Mesenchymal stem cell (in vitro differentiated cells and primary cell): ENCODE measurements at regions not wholly inside any gene's neighbourhood (a gene's known extent, or its start where the extent isn't known, plus 50 kb on each side); places are given as distances from the start of the nearest gene placed in this dataset.

Experiments
- DNase-seq: peaks from one replicate; pipeline ENCODE4 v3.0.0-alpha.2; 2013
- H2AFZ ChIP-seq: one replicate; pipeline ENCODE4 v1.6.1; 2013; ENCODE audit warnings: low read depth, mild to moderate bottlenecking, control low read depth, inconsistent platforms, low read length, moderate library complexity
- H2AK5ac ChIP-seq: 2 replicates; pipeline ENCODE4 v1.6.1; 2013; ENCODE audit warnings: low read length, moderate library complexity, mild to moderate bottlenecking, inconsistent platforms; ENCODE audit not compliant: severe bottlenecking
- H2BK120ac ChIP-seq: one replicate; pipeline ENCODE4 v1.6.1; 2013; ENCODE audit warnings: low read depth, mild to moderate bottlenecking, inconsistent platforms, low read length, moderate library complexity
- H2BK12ac ChIP-seq, 2 experiments: one replicate each; pipeline ENCODE4 v1.6.1; 2013; ENCODE audit warnings: inconsistent platforms in 2 of 2, low read length in 2 of 2, mild to moderate bottlenecking in 2 of 2, moderate library complexity in 2 of 2, control low read depth in 1 of 2
- H2BK15ac ChIP-seq: one replicate; pipeline ENCODE4 v1.6.1; 2013; ENCODE audit warnings: mild to moderate bottlenecking, low read depth, inconsistent platforms; ENCODE audit not compliant: poor library complexity, severe bottlenecking
- H2BK5ac ChIP-seq: 2 replicates; pipeline ENCODE4 v1.6.1; 2013; ENCODE audit warnings: low read depth, mild to moderate bottlenecking, low read length, control low read depth, inconsistent platforms; ENCODE audit not compliant: poor library complexity, severe bottlenecking
- H3K14ac ChIP-seq, 2 experiments: one replicate each; pipeline ENCODE4 v1.6.1; 2013; ENCODE audit warnings: inconsistent platforms in 2 of 2, low read length in 2 of 2, control low read depth in 1 of 2, mild to moderate bottlenecking in 1 of 2, moderate library complexity in 1 of 2
- H3K18ac ChIP-seq, 2 experiments: one replicate each; pipeline ENCODE4 v1.6.1; 2013; ENCODE audit warnings: inconsistent platforms in 2 of 2, low read length in 2 of 2, control low read depth in 1 of 2, low read depth in 1 of 2, mild to moderate bottlenecking in 1 of 2
- H3K23ac ChIP-seq, 2 experiments: one replicate each; pipeline ENCODE4 v1.6.1; 2013; ENCODE audit warnings: inconsistent platforms in 2 of 2, low read length in 2 of 2, mild to moderate bottlenecking in 2 of 2, moderate library complexity in 2 of 2, control low read depth in 1 of 2
- H3K27ac ChIP-seq: 2 replicates; pipeline ENCODE4 v1.5.1; 2013; ENCODE audit warnings: mild to moderate bottlenecking, moderate library complexity, low read length, control low read depth, inconsistent platforms; ENCODE audit not compliant: poor library complexity, severe bottlenecking
- H3K27me3 ChIP-seq, 2 experiments: 2 replicates each; pipeline versions ENCODE4 v1.6.1 to v1.7.0; 2013; ENCODE audit warnings: low read length in 2 of 2, mild to moderate bottlenecking in 2 of 2, moderate library complexity in 2 of 2, control low read depth in 1 of 2, inconsistent platforms in 1 of 2; ENCODE audit not compliant: control insufficient read depth in 1 of 2, insufficient read depth in 1 of 2
- H3K36me3 ChIP-seq, 2 experiments: 2 replicates each; pipeline versions ENCODE4 v1.6.1 to v1.7.0; 2013; ENCODE audit warnings: low read length in 2 of 2, control low read depth in 1 of 2, inconsistent platforms in 1 of 2, low read depth in 1 of 2, mild to moderate bottlenecking in 1 of 2; ENCODE audit not compliant: insufficient read depth in 2 of 2, control insufficient read depth in 1 of 2
- H3K4ac ChIP-seq, 2 experiments: one replicate each; pipeline ENCODE4 v1.6.1; 2013; ENCODE audit warnings: inconsistent platforms in 2 of 2, low read length in 2 of 2, mild to moderate bottlenecking in 2 of 2, moderate library complexity in 2 of 2, control low read depth in 1 of 2, low read depth in 1 of 2
- H3K4me1 ChIP-seq: 2 replicates; pipeline ENCODE4 v1.6.1; 2013; ENCODE audit warnings: low read depth, low read length, control low read depth; ENCODE audit not compliant: control insufficient read depth, insufficient read depth
- H3K4me2 ChIP-seq: 2 replicates; pipeline ENCODE4 v1.6.1; 2013; ENCODE audit warnings: low read length, mild to moderate bottlenecking, inconsistent platforms; ENCODE audit not compliant: poor library complexity, severe bottlenecking
- H3K4me3 ChIP-seq, 2 experiments: 2 replicates each; pipeline versions ENCODE4 v1.5.1 to v1.7.0; 2013; ENCODE audit warnings: low read length in 2 of 2, mild to moderate bottlenecking in 2 of 2, control low read depth in 1 of 2, low read depth in 1 of 2; ENCODE audit not compliant: insufficient read depth in 1 of 2
- H3K79me1 ChIP-seq: replicated peaks from 2 replicates; pipeline ENCODE4 v1.6.1; 2013; ENCODE audit warnings: mild to moderate bottlenecking, control low read depth, low read length, inconsistent platforms; ENCODE audit not compliant: poor library complexity, severe bottlenecking
- H3K9ac ChIP-seq: 2 replicates; pipeline ENCODE4 v1.7.0; 2013; ENCODE audit warnings: mild to moderate bottlenecking, low read length, moderate library complexity
- H3K9me3 ChIP-seq: 2 replicates; pipeline ENCODE4 v1.7.0; 2013; ENCODE audit warnings: mild to moderate bottlenecking, low read length; ENCODE audit not compliant: control insufficient read depth
- H4K8ac ChIP-seq: one replicate; pipeline ENCODE4 v1.6.1; 2013; ENCODE audit warnings: inconsistent platforms, mild to moderate bottlenecking, low read length, moderate library complexity
- H4K91ac ChIP-seq: one replicate; pipeline ENCODE4 v1.6.1; 2013; ENCODE audit warnings: mild to moderate bottlenecking, low read length, inconsistent platforms
- WGBS: methylation state at CpG from one replicate; pipeline ENCODE4 v1.1.7; 2013; ENCODE audit warnings: mixed read lengths; 5-methylcytosine and 5-hydroxymethylcytosine counted together

DNA sequence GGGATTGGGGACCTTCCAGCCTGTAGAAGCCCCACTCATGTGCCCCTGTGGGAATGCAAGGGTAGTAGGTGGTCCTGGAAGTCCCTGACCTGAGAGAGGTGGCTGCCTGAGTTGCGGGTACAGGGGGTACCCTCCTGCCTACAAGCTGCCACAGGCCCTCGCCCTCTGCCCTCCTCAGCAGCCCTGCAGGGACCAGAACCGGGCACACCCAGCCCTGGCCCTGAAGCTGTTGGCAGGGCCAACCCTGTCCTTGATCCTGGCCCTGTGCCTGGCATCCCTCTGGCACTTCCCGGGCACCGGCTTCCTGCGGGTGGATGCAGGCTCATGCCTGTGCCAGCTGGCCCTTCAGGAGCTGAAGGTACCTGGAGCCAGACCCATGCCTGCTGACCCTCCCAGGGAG lies 54.9 kb upstream of the ELN start:
- DNase-seq = no peak
- 96% methylated on average over 6 of the region's 6 CpGs for WGBS
- no peak overlapping the region for H3K4me3 ChIP-seq
- no peak overlapping the region for H3K18ac ChIP-seq
- H3K9me3 ChIP-seq = no peaks in the 10 kb centered on the region
- H2BK120ac ChIP-seq = no peak overlapping the region
- no peak overlapping the region for H3K4me2 ChIP-seq
- H2AFZ ChIP-seq = no peak overlapping the region
- no peak overlapping the region for H2AK5ac ChIP-seq
- H2BK15ac ChIP-seq = no peak overlapping the region
- H2BK12ac ChIP-seq = no peak overlapping the region
- H3K36me3 ChIP-seq = peaks cover 0 to 4% of the 10 kb centered on the region in 2 experiments
- H3K4me1 ChIP-seq = peaks cover 3% of the 10 kb centered on the region
- no peak overlapping the region for H3K14ac ChIP-seq
- no peak overlapping the region for H3K27ac ChIP-seq
- H3K4ac ChIP-seq = no peak overlapping the region
- peaks cover 20 to 28% of the 10 kb centered on the region in 2 experiments for H3K27me3 ChIP-seq
- H2BK5ac ChIP-seq = no peak overlapping the region
- H3K79me1 ChIP-seq = no peaks in the 10 kb centered on the region
- no peak overlapping the region for H4K8ac ChIP-seq
- H4K91ac ChIP-seq = no peak overlapping the region
- no peak overlapping the region for H3K9ac ChIP-seq
- no peak overlapping the region for H3K23ac ChIP-seq

GRCh38 chr7:73974101-73974947 lies 53.6 kb upstream of the ELN start:
- WGBS = 90% methylated on average over 23 of the region's 23 CpGs

DNA sequence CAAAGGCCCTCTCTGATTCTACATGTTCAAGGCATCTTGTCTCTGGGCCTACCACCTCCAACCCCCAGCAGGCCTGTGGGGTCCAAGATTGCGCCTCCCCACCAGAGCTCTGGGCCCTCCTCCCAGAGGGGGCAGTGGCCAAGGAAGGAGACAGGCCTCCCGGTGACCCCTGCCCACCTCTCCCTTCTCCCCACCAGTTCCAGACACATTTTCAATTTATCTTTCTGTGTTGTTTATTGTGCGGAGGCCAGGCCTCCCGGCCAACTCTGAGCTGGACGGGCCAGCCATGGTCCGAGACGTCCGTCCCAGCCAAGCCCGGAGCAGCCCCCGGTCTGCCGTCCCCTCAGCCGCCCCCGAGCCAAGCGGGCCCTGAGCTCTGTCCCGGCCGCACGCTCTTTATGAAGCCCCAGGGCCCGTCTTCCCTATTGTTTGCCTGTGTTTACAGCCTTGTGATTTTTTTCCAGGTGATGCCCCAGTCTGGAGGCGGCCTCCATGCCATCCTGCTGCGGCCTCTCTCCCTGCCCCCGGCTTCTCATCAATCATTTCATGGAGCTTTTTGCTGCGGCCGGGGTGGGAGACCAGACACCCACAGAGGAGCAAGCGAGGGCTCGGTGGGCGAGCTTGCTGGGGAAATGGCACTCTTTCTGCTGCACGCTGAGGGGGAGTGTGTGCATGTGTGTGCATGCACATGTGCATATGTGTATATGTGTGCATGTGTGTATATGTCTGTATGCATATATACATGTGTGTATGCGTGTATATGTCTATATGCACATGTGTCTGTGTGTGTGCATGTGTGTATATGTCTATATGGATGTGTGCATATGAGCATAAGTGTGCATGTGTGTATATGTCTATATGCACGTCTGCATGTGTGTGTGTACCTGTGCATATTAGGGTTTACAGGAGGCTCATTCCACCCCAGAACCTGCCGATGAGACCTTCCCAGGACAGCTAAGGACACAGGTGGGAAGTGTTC lies 52.7 kb upstream of the ELN start:
- H2BK120ac ChIP-seq = no peak overlapping the region
- H3K9me3 ChIP-seq = no peaks in the 10 kb centered on the region
- no peak overlapping the region for H3K4me3 ChIP-seq
- no peak overlapping the region for H3K4ac ChIP-seq
- no peak overlapping the region for H4K91ac ChIP-seq
- peaks cover 0 to 4% of the 10 kb centered on the region in 2 experiments for H3K36me3 ChIP-seq
- no peak overlapping the region for H3K18ac ChIP-seq
- no peak for DNase-seq
- no peak overlapping the region for H2AK5ac ChIP-seq
- peaks cover 3% of the 10 kb centered on the region for H3K4me1 ChIP-seq
- no peak overlapping the region for H3K23ac ChIP-seq
- peaks cover 20 to 28% of the 10 kb centered on the region in 2 experiments for H3K27me3 ChIP-seq
- H2BK12ac ChIP-seq = no peak overlapping the region
- no peaks in the 10 kb centered on the region for H3K79me1 ChIP-seq
- no peak overlapping the region for H2BK5ac ChIP-seq
- no peak overlapping the region for H3K9ac ChIP-seq
- peak overlapping the region in 1 of 2 experiments; percentile 20 for H3K14ac ChIP-seq
- H4K8ac ChIP-seq = no peak overlapping the region
- no peak overlapping the region for H2AFZ ChIP-seq
- no peak overlapping the region for H2BK15ac ChIP-seq
- H3K27ac ChIP-seq = no peak overlapping the region
- WGBS = 79% methylated on average over 30 of the region's 30 CpGs
- H3K4me2 ChIP-seq = no peak overlapping the region

More at GRCh38 chr7:73974101-73974947, 53.6 kb upstream of the ELN start:
- Histone ChIP-seq H3K18ac (no peak overlapping the region), H2AK5ac (no peak overlapping the region), H3K9me3 (no peaks in the 10 kb centered on the region), H2BK5ac (no peak overlapping the region), H2BK12ac (no peak overlapping the region), H2AFZ (no peak overlapping the region), H2BK120ac (no peak overlapping the region), H4K91ac (no peak overlapping the region), H3K14ac (no peak overlapping the region), H3K4ac (no peak overlapping the region), H3K27me3 (peaks cover 20 to 28% of the 10 kb centered on the region in 2 experiments), H3K79me1 (no peaks in the 10 kb centered on the region), H3K4me2 (no peak overlapping the region), H3K9ac (no peak overlapping the region), H2BK15ac (no peak overlapping the region), H3K36me3 (peaks cover 0 to 4% of the 10 kb centered on the region in 2 experiments), H3K23ac (no peak overlapping the region), H3K27ac (no peak overlapping the region), H4K8ac (no peak overlapping the region), H3K4me3 (no peak overlapping the region), H3K4me1 (peaks cover 3% of the 10 kb centered on the region)
- no peak for DNase-seq
